PC-9 (cell line): ENCODE measurements at regions not wholly inside any gene's neighbourhood (a gene's known extent, or its start where the extent isn't known, plus 50 kb on each side); places are given as distances from the start of the nearest gene placed in this dataset.

Experiments used
- EZH2 ChIP-seq: fragments of 200-600 bp; sonication (generic); IDR thresholded peaks from 2 replicates; pipeline ENCODE4 v1.8.0; 2017; ENCODE audit warnings: antibody characterized with exemption, low read depth
- TF ChIP-seq, protein P1 (sequence below): fragments of 200-600 bp; sonication (generic); conservative IDR thresholded peaks from 2 replicates; pipeline ENCODE4 v1.6.1; 2017; ENCODE audit warnings: mixed run types, antibody characterized with exemption, mild to moderate bottlenecking, moderate library complexity

DNA sequence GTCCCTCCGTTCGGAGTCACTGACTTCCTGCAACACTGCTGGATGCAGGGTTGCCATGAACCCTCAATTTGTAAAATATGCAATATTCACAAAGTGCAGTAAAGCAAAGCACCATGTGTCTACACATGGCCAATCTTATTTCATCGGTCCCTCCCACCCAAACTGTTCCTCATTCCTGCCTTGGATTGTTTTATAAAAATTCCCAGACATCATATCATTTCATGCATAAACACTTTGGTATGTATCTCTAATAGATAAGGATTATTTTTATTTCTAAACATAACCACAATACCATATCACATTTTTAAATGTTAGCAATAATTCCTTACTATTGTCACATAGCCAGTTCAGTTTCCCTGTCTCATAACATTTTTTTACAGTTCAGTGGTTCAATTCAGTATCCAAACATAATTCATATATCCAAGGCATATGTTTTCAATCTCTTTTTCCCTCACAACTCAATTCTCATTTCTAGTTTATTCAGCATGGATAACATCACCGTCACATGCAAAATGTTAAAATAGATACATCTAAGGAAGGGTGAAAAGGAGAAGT lies 82.0 kb upstream of the PCAT7 start:
- TF ChIP-seq, protein P1, sequence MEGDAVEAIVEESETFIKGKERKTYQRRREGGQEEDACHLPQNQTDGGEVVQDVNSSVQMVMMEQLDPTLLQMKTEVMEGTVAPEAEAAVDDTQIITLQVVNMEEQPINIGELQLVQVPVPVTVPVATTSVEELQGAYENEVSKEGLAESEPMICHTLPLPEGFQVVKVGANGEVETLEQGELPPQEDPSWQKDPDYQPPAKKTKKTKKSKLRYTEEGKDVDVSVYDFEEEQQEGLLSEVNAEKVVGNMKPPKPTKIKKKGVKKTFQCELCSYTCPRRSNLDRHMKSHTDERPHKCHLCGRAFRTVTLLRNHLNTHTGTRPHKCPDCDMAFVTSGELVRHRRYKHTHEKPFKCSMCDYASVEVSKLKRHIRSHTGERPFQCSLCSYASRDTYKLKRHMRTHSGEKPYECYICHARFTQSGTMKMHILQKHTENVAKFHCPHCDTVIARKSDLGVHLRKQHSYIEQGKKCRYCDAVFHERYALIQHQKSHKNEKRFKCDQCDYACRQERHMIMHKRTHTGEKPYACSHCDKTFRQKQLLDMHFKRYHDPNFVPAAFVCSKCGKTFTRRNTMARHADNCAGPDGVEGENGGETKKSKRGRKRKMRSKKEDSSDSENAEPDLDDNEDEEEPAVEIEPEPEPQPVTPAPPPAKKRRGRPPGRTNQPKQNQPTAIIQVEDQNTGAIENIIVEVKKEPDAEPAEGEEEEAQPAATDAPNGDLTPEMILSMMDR, result no peak
- no peak for TF ChIP-seq EZH2
